Neural cell (in vitro differentiated cells): ENCODE measurements at regions not wholly inside any gene's neighbourhood (a gene's known extent, or its start where the extent isn't known, plus 50 kb on each side); places are given as distances from the start of the nearest gene placed in this dataset.

Experiments used
- H2AFZ ChIP-seq: fragments of 200-600, 300-800 bp; sonication (generic), shearing (Covaris generic); 2 replicates; pipeline ENCODE4 v1.6.0; 2014; ENCODE audit warnings: low read depth, mild to moderate bottlenecking, antibody characterized with exemption, low read length, moderate library complexity
- H3F3A ChIP-seq: fragments of 200-600 bp; shearing (Covaris generic); 2 replicates; pipeline ENCODE4 v1.6.1; 2016; ENCODE audit warnings: mild to moderate bottlenecking, moderate library complexity, mixed read lengths, antibody characterized with exemption, low read length; ENCODE audit not compliant: insufficient read depth, poor library complexity, severe bottlenecking
- H3K27ac ChIP-seq: fragments of 200-600, 300-800 bp; sonication (generic), shearing (Covaris generic); 2 replicates; pipeline ENCODE4 v1.5.1; 2014; ENCODE audit warnings: mild to moderate bottlenecking, low read length, moderate library complexity
- H3K27me3 ChIP-seq: fragments of 300-800, 200-600 bp; sonication (generic), shearing (Covaris generic); 2 replicates; pipeline ENCODE4 v1.6.0; 2014; ENCODE audit warnings: mild to moderate bottlenecking, low read depth, low read length, moderate library complexity; ENCODE audit not compliant: insufficient read depth
- H3K36me3 ChIP-seq: fragments of 300-800, 200-600 bp; sonication (generic), shearing (Covaris generic); 2 replicates; pipeline ENCODE4 v1.5.1; 2014; ENCODE audit warnings: mild to moderate bottlenecking, antibody characterized with exemption, low read length, moderate library complexity; ENCODE audit not compliant: insufficient read depth
- H3K4me2 ChIP-seq: fragments of 300-800, 200-600 bp; sonication (generic), shearing (Covaris generic); 2 replicates; pipeline ENCODE4 v1.6.0; 2014; ENCODE audit warnings: mild to moderate bottlenecking, low read length
- H3K4me3 ChIP-seq: fragments of 300-800, 200-600 bp; sonication (generic), shearing (Covaris generic); 2 replicates; pipeline ENCODE4 v1.5.1; 2014; ENCODE audit warnings: mild to moderate bottlenecking, low read length, moderate library complexity
- H3K79me2 ChIP-seq: fragments of 200-600 bp; shearing (Covaris generic); replicated peaks from 2 replicates; pipeline ENCODE4 v1.6.0; 2014; ENCODE audit warnings: mild to moderate bottlenecking, low read length, moderate library complexity; ENCODE audit not compliant: insufficient read depth
- H3K9ac ChIP-seq: fragments of 300-800, 200-600 bp; sonication (generic), shearing (Covaris generic); 2 replicates; pipeline ENCODE4 v1.6.1; 2016; ENCODE audit warnings: mild to moderate bottlenecking, low read length, mixed read lengths
- H3K9me2 ChIP-seq: fragments of 200-600 bp; shearing (Covaris generic); 2 replicates; pipeline ENCODE4 v1.6.1; 2016; ENCODE audit warnings: mild to moderate bottlenecking, low read length, mixed read lengths; ENCODE audit not compliant: insufficient read depth
- H3K9me3 ChIP-seq: fragments of 200-600, 300-800 bp; sonication (generic), shearing (Covaris generic); 2 replicates; pipeline ENCODE4 v1.6.1; 2016; ENCODE audit warnings: mild to moderate bottlenecking, mixed run types, low read length, moderate library complexity, mixed read lengths
- H4K20me1 ChIP-seq: fragments of 200-600 bp; shearing (Covaris generic); 2 replicates; pipeline ENCODE4 v1.6.1; 2016; ENCODE audit warnings: mild to moderate bottlenecking, mixed run types; ENCODE audit not compliant: insufficient read depth
- CTCF ChIP-seq: fragments of 450-650 bp; IDR thresholded peaks from 2 replicates; pipeline ENCODE4 v1.5.1; 2014; ENCODE audit warnings: antibody characterized with exemption, mild to moderate bottlenecking, moderate library complexity; ENCODE audit not compliant: poor library complexity, severe bottlenecking
- EP300 ChIP-seq: fragments of 450-650 bp; conservative IDR thresholded peaks from 2 replicates; pipeline ENCODE4 v1.6.1; 2014; ENCODE audit warnings: antibody characterized with exemption, mild to moderate bottlenecking, moderate library complexity; ENCODE audit not compliant: poor library complexity, severe bottlenecking
- EZH2 ChIP-seq: fragments of 200-600, 300-800 bp; shearing (Covaris generic), sonication (generic); IDR thresholded peaks from 2 replicates; pipeline ENCODE4 v1.6.1; 2014; ENCODE audit warnings: antibody characterized with exemption, low read length, borderline replicate concordance, mild to moderate bottlenecking; ENCODE audit not compliant: insufficient read depth, poor library complexity, severe bottlenecking
- MXI1 ChIP-seq: fragments of 450-650 bp; conservative IDR thresholded peaks from 2 replicates; pipeline ENCODE4 v1.6.1; 2014; ENCODE audit warnings: antibody characterized with exemption, mild to moderate bottlenecking; ENCODE audit not compliant: poor library complexity, severe bottlenecking
- POLR2AphosphoS5 ChIP-seq: IDR thresholded peaks from 2 replicates; pipeline ENCODE4 v1.6.1; 2012
- RAD21 ChIP-seq: fragments of 450-650 bp; conservative IDR thresholded peaks from 2 replicates; pipeline ENCODE4 v1.6.1; 2014; ENCODE audit warnings: antibody characterized with exemption, mild to moderate bottlenecking, moderate library complexity
- REST ChIP-seq: IDR thresholded peaks from 2 replicates; pipeline ENCODE4 v1.6.1; 2012; ENCODE audit warnings: borderline replicate concordance
- SMC3 ChIP-seq: fragments of 450-650 bp; conservative IDR thresholded peaks from 2 replicates; pipeline ENCODE4 v1.6.1; 2014; ENCODE audit warnings: antibody characterized with exemption, mild to moderate bottlenecking, moderate library complexity; ENCODE audit not compliant: poor library complexity
- TAF1 ChIP-seq: IDR thresholded peaks from 2 replicates; pipeline ENCODE4 v1.6.1; 2012; ENCODE audit warnings: low read depth

- Histone ChIP-seq H3K9me2 (no peaks in the 10 kb centered on the region), H3K36me3 (no peaks in the 10 kb centered on the region), H3K9me3 (no peaks in the 10 kb centered on the region), H3K79me2 (no peaks in the 10 kb centered on the region), H3K27me3 (peaks cover 35% of the 10 kb centered on the region), H3K4me3 (no peak overlapping the region), H4K20me1 (no peaks in the 10 kb centered on the region), H3F3A (no peaks in the 10 kb centered on the region), H3K9ac (no peak overlapping the region), H3K27ac (no peak overlapping the region), H3K4me2 (no peak overlapping the region), H2AFZ (no peak overlapping the region)
- TF ChIP-seq TAF1, result no peak
- TF ChIP-seq REST, result no peak
- no peak for TF ChIP-seq POLR2AphosphoS5
- no peak for TF ChIP-seq EZH2
Observed at GRCh38 chr5:3104429-3105060, 353.1 kb upstream of the IRX2 start.

GRCh38 chr5:3103262-3103811 lies 351.9 kb upstream of the IRX2 start:
- H3K9ac ChIP-seq, result no peak overlapping the region
- H3K27ac ChIP-seq, result no peak overlapping the region
- no peak for TF ChIP-seq POLR2AphosphoS5
- no peak for TF ChIP-seq MXI1
- no peak for TF ChIP-seq CTCF
- TF ChIP-seq SMC3, result no peak
- no peak for TF ChIP-seq TAF1
- TF ChIP-seq EP300, result no peak
- TF ChIP-seq REST, result no peak
- TF ChIP-seq RAD21, result no peak
- TF ChIP-seq EZH2, result no peak
- peaks cover 35% of the 10 kb centered on the region for H3K27me3 ChIP-seq
- H3K9me2 ChIP-seq, result no peaks in the 10 kb centered on the region
- H3K4me2 ChIP-seq, result no peak overlapping the region
- no peaks in the 10 kb centered on the region for H3F3A ChIP-seq
- H4K20me1 ChIP-seq, result no peaks in the 10 kb centered on the region
- no peaks in the 10 kb centered on the region for H3K9me3 ChIP-seq
- no peak overlapping the region for H2AFZ ChIP-seq
- H3K36me3 ChIP-seq, result no peaks in the 10 kb centered on the region
- H3K79me2 ChIP-seq, result no peaks in the 10 kb centered on the region
- H3K4me3 ChIP-seq, result no peak overlapping the region
